Activated T-helper 1 cell treated with Interleukin-2 at 50 U/mL for 16 hours (primary cell): ENCODE measurements at regions not wholly inside any gene's neighbourhood (a gene's known extent, or its start where the extent isn't known, plus 50 kb on each side); places are given as distances from the start of the nearest gene placed in this dataset.
A peak's percentile ranks its signal among the peaks of the same experiment; 100 is the strongest.

Experiments
- DNase-seq: peaks from one replicate; pipeline ENCODE4 v3.0.0-alpha.2; 2020; ENCODE audit warnings: low read depth

GRCh38 chr11:116300232-116300631 is 472.6 kb downstream of the BUD13 start:
- DNase-seq = no peak

- no peak for DNase-seq
Observed at GRCh38 chr11:116294630-116295029, 478.2 kb downstream of the BUD13 start.

- DNase-seq = no peak
Observed at GRCh38 chr11:116287866-116288265, 484.9 kb downstream of the BUD13 start.

- no peak for DNase-seq
Observed at GRCh38 chr11:116285026-116285425, 487.8 kb downstream of the BUD13 start.

GRCh38 chr11:116283300-116283699 is 489.5 kb downstream of the BUD13 start:
- no peak for DNase-seq

- DNase-seq = no peak
Observed at GRCh38 chr11:116282481-116282880, 490.3 kb downstream of the BUD13 start.

GRCh38 chr11:116281173-116282160 is 491.3 kb downstream of the BUD13 start:
- DNase-seq = no peak

- no peak for DNase-seq
Observed at GRCh38 chr11:116279511-116279910, 493.3 kb downstream of the BUD13 start.

GRCh38 chr11:116278076-116278475 is 494.7 kb downstream of the BUD13 start:
- DNase-seq = no peak

GRCh38 chr11:116276051-116277044 is 496.4 kb downstream of the BUD13 start:
- DNase-seq = peak; percentile 49

- DNase-seq = no peak
Observed at GRCh38 chr11:116275635-116276034, 497.2 kb downstream of the BUD13 start.

- DNase-seq = no peak
Observed at GRCh38 chr11:116274521-116274920, 498.3 kb downstream of the BUD13 start.

GRCh38 chr11:116272181-116272789 is 500.5 kb downstream of the BUD13 start:
- DNase-seq = no peak

GRCh38 chr11:116271479-116271878 is 501.3 kb downstream of the BUD13 start:
- DNase-seq = no peak

GRCh38 chr11:116267146-116267545 is 505.6 kb downstream of the BUD13 start:
- DNase-seq = no peak

GRCh38 chr11:116263770-116264169 is 509.0 kb downstream of the BUD13 start:
- no peak for DNase-seq

GRCh38 chr11:116263019-116263418 is 509.8 kb downstream of the BUD13 start:
- DNase-seq = no peak

- DNase-seq = no peak
Observed at GRCh38 chr11:116262370-116262769, 510.4 kb downstream of the BUD13 start.

- DNase-seq = no peak
Observed at GRCh38 chr11:116261606-116262005, 511.2 kb downstream of the BUD13 start.

GRCh38 chr11:116258821-116259220 is 514.0 kb downstream of the BUD13 start:
- DNase-seq = no peak

- DNase-seq = no peak
Observed at GRCh38 chr11:116257883-116258282, 514.9 kb downstream of the BUD13 start.

GRCh38 chr11:116257092-116257491 is 515.7 kb downstream of the BUD13 start:
- no peak for DNase-seq
